Right cardiac atrium (tissue), 5 donors: ENCODE measurements at regions not wholly inside any gene's neighbourhood (a gene's known extent, or its start where the extent isn't known, plus 50 kb on each side); places are given as distances from the start of the nearest gene placed in this dataset.

ENCODE experiments used
- ATAC-seq, 2 donors: fragments of 200-7000 bp; cut with Tn5 transposase; one replicate each; pipeline versions ENCODE4 v1.8.0 to v1.9.1; 2020; ENCODE audit warnings: moderate library complexity in 2 of 2, mild to moderate bottlenecking in 1 of 2
- DNase-seq, 3 donors: peaks; one replicate each; pipeline ENCODE4 v3.0.0-alpha.2; 2020
- H3K27ac ChIP-seq: one replicate; pipeline ENCODE4 v1.5.1; 2013; ENCODE audit warnings: mild to moderate bottlenecking, low read length, control low read depth, moderate library complexity
- H3K27me3 ChIP-seq: one replicate; pipeline ENCODE4 v1.6.1; 2013; ENCODE audit not compliant: control insufficient read depth, insufficient read depth
- H3K4me1 ChIP-seq: one replicate; pipeline ENCODE4 v1.6.1; 2013; ENCODE audit warnings: low read length; ENCODE audit not compliant: control insufficient read depth, insufficient read depth
- H3K4me3 ChIP-seq: one replicate; pipeline ENCODE4 v1.5.1; 2013; ENCODE audit warnings: low read length, control low read depth
- H3K9me3 ChIP-seq: one replicate; pipeline ENCODE4 v1.6.1; 2013; ENCODE audit warnings: low read length; ENCODE audit not compliant: control insufficient read depth
- WGBS: extraction: QIAGEN DNeasy Blood & Tissue Kit; methylation state at CpG from one replicate; pipeline ENCODE4 v1.1.7; 2013; 5-methylcytosine and 5-hydroxymethylcytosine counted together
- intact Hi-C, 4 donors: fragments of 100-400 bp; cut with DNase I; formaldehyde crosslinking; loops; one replicate each; pipeline versions ENCODE4 v1.11.0 to v1.14.0; 2022 to 2023
- donor health status: healthy with polysubstance abuse.
- donor health status: DM: no; HTN: yes; CAD: no.
- donor health status: DM: no; HTN: no; CAD: no.
- donor health status: DM: no; HTN: yes; CAD: no; lungs with severe emphysema.
- donor health status: DM: yes; HTN: yes; CAD: no.

DNA sequence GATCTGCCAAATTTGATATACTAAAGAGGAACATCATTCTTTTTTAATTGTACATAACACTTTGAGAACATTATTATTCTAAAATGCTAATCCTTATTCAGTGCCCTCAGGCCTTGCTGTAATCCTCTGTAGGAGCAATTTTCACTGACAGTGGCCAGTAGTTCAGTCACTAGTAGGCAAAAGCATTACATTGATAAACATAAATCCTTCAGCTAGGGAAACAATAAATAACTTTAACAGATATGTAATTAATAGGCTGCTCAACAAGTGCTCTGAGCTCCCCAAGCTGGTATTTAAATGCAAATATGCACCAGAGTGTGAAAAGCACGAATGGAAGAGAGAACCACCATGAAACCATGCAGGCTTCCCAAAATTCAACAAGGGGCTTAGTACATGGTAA is 77.7 kb upstream of the FAM47C start:
- WGBS: 25% methylated on average over 1 of the region's 1 CpG
- H3K4me3 ChIP-seq: no peak overlapping the region
- ATAC-seq (no peak), DNase-seq (no peak)
- H3K4me1 ChIP-seq: no peaks in the 10 kb centered on the region
- no peaks in the 10 kb centered on the region for H3K9me3 ChIP-seq
- H3K27ac ChIP-seq: no peak overlapping the region
- no peaks in the 10 kb centered on the region for H3K27me3 ChIP-seq
- intact Hi-C loops: no loop called here

DNA sequence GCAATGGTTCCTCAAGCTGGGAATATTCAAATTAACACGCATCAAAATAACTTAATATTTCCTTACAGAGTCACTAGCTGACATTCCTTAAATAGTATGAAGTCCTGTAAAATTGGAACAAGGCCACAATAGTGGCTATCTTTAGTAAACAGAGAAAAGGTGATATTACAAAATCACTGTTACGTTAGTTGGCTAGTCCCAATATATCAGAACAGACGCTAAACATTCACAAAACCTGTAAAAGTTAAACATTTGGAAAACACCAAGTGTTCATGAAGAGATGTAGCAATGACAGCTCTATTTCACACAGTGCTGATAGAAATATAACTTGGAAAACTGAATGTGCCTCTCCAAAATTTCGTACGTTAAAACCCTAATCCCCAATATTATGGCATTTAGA is 61.0 kb upstream of the FAM47C start:
- no peaks in the 10 kb centered on the region for H3K4me1 ChIP-seq
- no peak for DNase-seq
- WGBS: 77% methylated on average over 5 of the region's 5 CpGs
- H3K9me3 ChIP-seq: no peaks in the 10 kb centered on the region
- no peaks in the 10 kb centered on the region for H3K27me3 ChIP-seq
- H3K4me3 ChIP-seq: no peak overlapping the region
- intact Hi-C loops: no loop called here
- H3K27ac ChIP-seq: no peak overlapping the region
- no peak for ATAC-seq

DNA sequence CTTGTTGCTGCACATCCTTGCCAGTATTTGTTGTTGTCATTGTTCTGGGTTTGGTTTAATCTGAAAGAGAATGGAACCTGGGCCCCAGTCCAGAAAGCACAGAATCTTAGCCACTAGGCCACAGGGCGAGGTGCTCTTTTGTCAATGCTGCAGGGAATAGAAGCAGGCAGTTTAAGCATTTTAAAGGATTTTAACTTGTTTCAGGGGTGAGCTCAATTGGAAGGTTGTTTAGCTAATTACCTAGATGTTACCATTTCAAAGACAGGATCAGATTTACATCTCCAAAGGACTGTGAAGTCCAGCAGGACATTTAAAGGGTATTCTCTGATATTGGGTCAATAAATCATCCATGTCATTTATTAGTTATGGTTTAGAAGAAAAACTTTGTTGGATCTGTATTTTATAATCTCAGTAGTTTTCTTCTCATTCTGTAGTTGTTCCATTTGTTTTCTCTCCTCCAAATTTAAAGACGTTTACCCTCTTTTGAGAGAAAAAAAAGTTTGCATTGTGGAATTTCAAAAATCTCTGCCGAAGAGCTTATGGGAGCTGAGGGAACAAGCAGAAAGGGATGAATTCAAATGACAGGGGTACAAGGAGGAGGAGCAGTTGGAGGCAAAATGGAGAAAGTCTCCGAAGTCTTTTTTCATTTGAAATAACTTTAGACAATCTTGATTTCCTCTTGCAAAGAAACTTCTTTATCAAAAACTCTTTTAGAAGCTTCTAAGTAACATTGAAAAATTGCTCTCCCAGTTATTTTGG is 57.5 kb upstream of the FAM47C start:
- intact Hi-C loops: no loop called here
- 28% methylated on average over 4 of the region's 4 CpGs for WGBS
- H3K27me3 ChIP-seq: no peaks in the 10 kb centered on the region
- H3K4me1 ChIP-seq: no peaks in the 10 kb centered on the region
- ATAC-seq (no peak), DNase-seq (no peak)
- no peak overlapping the region for H3K4me3 ChIP-seq
- H3K9me3 ChIP-seq: no peaks in the 10 kb centered on the region
- no peak overlapping the region for H3K27ac ChIP-seq

DNA sequence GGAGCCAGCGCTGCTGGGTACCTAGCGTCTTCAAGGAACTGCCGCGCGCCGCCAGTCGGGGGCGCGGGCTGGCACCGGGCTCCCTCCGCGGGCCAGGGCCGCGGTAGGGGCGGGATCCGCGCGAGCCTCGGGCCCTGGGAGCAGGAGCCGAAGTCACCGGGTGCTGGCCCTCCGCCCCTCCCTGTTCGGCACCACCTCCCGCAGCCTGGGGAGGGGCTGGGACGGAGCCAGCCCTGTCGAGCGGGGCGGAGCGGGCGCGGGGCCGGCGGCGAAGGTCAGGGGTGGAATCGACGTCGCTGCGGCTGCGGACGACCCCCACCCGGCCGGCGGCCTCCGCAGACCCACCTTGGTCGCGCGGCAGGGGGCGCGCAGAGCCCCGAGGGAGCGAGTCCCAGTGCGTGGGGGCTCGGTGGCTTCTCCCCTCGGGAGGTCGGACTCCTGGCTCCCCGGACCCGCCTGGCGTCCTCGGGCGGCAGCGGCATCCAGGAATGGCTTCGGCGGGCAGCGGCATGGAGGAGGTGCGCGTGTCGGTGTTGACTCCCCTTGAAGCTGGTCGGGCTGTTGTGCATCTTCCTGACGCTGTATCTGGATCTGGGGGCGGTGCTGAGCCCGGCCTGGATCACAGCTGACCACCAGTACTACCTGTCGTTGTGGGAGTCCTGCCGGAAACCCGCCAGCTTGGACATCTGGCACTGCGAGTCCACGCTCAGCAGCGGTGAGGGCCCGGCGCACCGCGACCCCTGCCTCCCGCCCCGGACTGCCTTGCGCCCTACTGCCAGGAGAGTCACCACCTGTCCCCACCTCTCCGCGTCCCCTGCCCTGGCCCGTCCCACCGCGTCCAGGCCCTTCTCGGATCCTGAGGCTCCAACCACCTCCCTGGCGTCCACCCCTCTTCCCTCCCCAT is 50.5 kb upstream of the FAM47C start:
- Histone ChIP-seq H3K27ac (no peak overlapping the region), H3K9me3 (no peaks in the 10 kb centered on the region), H3K4me3 (peak overlapping the region; percentile 57), H3K27me3 (no peaks in the 10 kb centered on the region), H3K4me1 (no peaks in the 10 kb centered on the region)
- under 1% methylated on average over 83 of the region's 91 CpGs for WGBS
- DNase-seq: peak in 1 of 3 donors; percentile 53
- intact Hi-C loops: no loop called here
- peak; percentile 60 to 71 for ATAC-seq
